SK-N-SH (cell line): ENCODE measurements at regions not wholly inside any gene's neighbourhood (a gene's known extent, or its start where the extent isn't known, plus 50 kb on each side); places are given as distances from the start of the nearest gene placed in this dataset.

Source experiments
- CTCF ChIP-seq: fragments of 200-600 bp; sonication (generic); IDR thresholded peaks from 2 replicates; pipeline ENCODE4 v1.6.1; 2017; ENCODE audit warnings: antibody characterized with exemption, mild to moderate bottlenecking, moderate library complexity
- FOXM1 ChIP-seq: IDR thresholded peaks from 2 replicates; pipeline ENCODE4 v1.4.0; 2012; ENCODE audit warnings: low read depth, mild to moderate bottlenecking
- MXI1 ChIP-seq: IDR thresholded peaks from 2 replicates; pipeline ENCODE4 v1.6.1; 2012; ENCODE audit warnings: mild to moderate bottlenecking, low read depth, low read length, improper control_type of control experiment
- POLR2AphosphoS5 ChIP-seq: IDR thresholded peaks from 2 replicates; pipeline ENCODE4 v1.6.1; 2012; ENCODE audit warnings: low read depth, low read length
- RAD21 ChIP-seq: IDR thresholded peaks from 2 replicates; pipeline ENCODE4 v1.6.1; 2012; ENCODE audit warnings: mild to moderate bottlenecking, low read length
- REST ChIP-seq: IDR thresholded peaks from 2 replicates; pipeline ENCODE4 v1.6.1; 2012; ENCODE audit warnings: mild to moderate bottlenecking, low read depth, low read length, moderate library complexity
- RFX5 ChIP-seq: IDR thresholded peaks from 2 replicates; pipeline ENCODE4 v1.6.1; 2012; ENCODE audit warnings: mild to moderate bottlenecking, improper control_type of control experiment, low read length
- TCF12 ChIP-seq: IDR thresholded peaks from 2 replicates; pipeline ENCODE4 v1.4.0; 2012

DNA sequence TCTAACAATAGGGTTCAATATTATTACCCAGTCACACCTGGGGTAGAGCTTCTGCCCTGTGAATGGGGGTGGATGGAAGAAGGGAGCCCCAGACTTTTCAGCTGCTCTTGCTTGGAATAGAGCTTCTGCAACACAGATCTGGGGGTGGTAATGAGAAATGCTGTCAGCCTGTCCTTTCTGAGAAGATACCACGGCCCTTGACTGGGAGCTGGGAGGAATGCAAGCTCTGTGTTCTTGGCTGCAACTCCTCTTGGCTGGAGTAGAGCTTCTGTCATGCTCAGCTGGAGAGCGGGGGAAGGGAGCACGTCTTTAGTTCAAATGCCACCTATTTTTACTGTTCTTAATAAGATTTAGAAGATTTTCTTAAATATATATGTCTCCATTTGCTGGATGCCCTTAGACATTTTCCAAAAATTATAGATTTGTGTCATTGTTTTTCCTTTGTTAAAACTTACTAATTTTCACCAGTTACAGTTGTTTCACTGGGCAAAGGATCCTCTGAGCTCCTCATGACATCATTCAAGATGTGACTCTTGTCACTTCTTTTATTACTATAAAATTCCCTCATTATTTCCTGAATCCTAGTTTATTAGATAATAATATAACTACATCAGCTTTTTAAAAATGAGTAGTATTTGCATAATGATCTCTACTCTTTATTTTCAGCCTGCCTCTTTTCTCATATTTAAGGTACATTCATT is 180.0 kb upstream of the TGFBR2 start:
- no peak for TF ChIP-seq RAD21
- TF ChIP-seq CTCF, result no peak
- no peak for TF ChIP-seq FOXM1
- TF ChIP-seq MXI1, result no peak
- TF ChIP-seq RFX5, result no peak
- TF ChIP-seq POLR2AphosphoS5, result no peak
- TF ChIP-seq TCF12, result no peak
- no peak for TF ChIP-seq REST
